A673 (cell line): ENCODE measurements at regions not wholly inside any gene's neighbourhood (a gene's known extent, or its start where the extent isn't known, plus 50 kb on each side); places are given as distances from the start of the nearest gene placed in this dataset.

ENCODE experiments used
- BruUV-seq: library from RNA; stranded (reverse); fragments of 400-500 nt; replicated peaks from 2 replicates; lab custom pipeline; 2021; lab: Mats Ljungman, UMichigan
- CTCF ChIA-PET: fragments of 300-600 bp; sonication (Branson Sonifier 250); formaldehyde crosslinking; loops from one replicate; lab custom pipeline; 2022; ENCODE audit warnings: antibody characterized with exemption; lab: Charles Lee
- POLR2A ChIA-PET: fragments of 300-600 bp; sonication (Branson Sonifier 250); formaldehyde crosslinking; loops from one replicate; lab custom pipeline; 2022; ENCODE audit warnings: antibody characterized with exemption; ENCODE audit not compliant: low non-redundant PET; lab: Charles Lee
- DNase-seq: peaks from one replicate; pipeline ENCODE4 v3.0.0-alpha.2; 2015; ENCODE audit warnings: low spot score
- H3K27ac ChIP-seq: fragments of 200-600 bp; sonication (generic); 2 replicates; pipeline ENCODE4 v1.5.1; 2016; ENCODE audit warnings: mixed run types, low read depth, mild to moderate bottlenecking, mixed read lengths, antibody characterized with exemption, low read length; ENCODE audit not compliant: poor library complexity, severe bottlenecking
- H3K27me3 ChIP-seq: fragments of 200-600 bp; sonication (generic); replicated peaks from 2 replicates; pipeline ENCODE4 v1.6.1; 2017; ENCODE audit warnings: mixed run types, low read depth, mild to moderate bottlenecking, mixed read lengths, antibody characterized with exemption, low read length; ENCODE audit not compliant: insufficient read depth, poor library complexity
- H3K36me3 ChIP-seq: fragments of 200-600 bp; sonication (generic); 2 replicates; pipeline ENCODE4 v1.6.1; 2016; ENCODE audit warnings: mixed run types, mild to moderate bottlenecking, mixed read lengths, antibody characterized with exemption, low read length; ENCODE audit not compliant: insufficient read depth, poor library complexity, severe bottlenecking
- H3K4me1 ChIP-seq: fragments of 200-600 bp; sonication (generic); 2 replicates; pipeline ENCODE4 v1.6.1; 2017; ENCODE audit warnings: mixed run types, mild to moderate bottlenecking, mixed read lengths, antibody characterized with exemption, low read length; ENCODE audit not compliant: insufficient read depth, poor library complexity, severe bottlenecking
- H3K4me3 ChIP-seq: fragments of 200-600 bp; sonication (generic); 2 replicates; pipeline ENCODE4 v1.5.1; 2016; ENCODE audit warnings: low read depth, mixed run types, mild to moderate bottlenecking, mixed read lengths, low read length; ENCODE audit not compliant: poor library complexity, severe bottlenecking
- H3K9me3 ChIP-seq: fragments of 200-600 bp; sonication (generic); 2 replicates; pipeline ENCODE4 v1.6.1; 2016; ENCODE audit warnings: mixed run types, low read depth, mild to moderate bottlenecking, mixed read lengths, antibody characterized with exemption, low read length; ENCODE audit not compliant: poor library complexity, severe bottlenecking
- CTCF ChIP-seq: fragments of 300-800, 200-600 bp; sonication (generic); conservative IDR thresholded peaks from 2 replicates; pipeline ENCODE4 v1.5.1; 2017; ENCODE audit warnings: low read depth, mild to moderate bottlenecking, antibody characterized with exemption, low read length, moderate library complexity, mixed read lengths
- EZH2 ChIP-seq: fragments of 200-600 bp; sonication (generic); IDR thresholded peaks from 2 replicates; pipeline ENCODE4 v1.6.1; 2017; ENCODE audit warnings: borderline replicate concordance, low read depth, mild to moderate bottlenecking, mixed read lengths, antibody characterized with exemption, low read length; ENCODE audit not compliant: poor library complexity, severe bottlenecking
- intact Hi-C: fragments of 100-400 bp; cut with micrococcal nuclease; formaldehyde crosslinking; loops from one replicate; pipeline ENCODE4 v1.10.0; 2022; ENCODE audit not compliant: unreplicated experiment

DNA sequence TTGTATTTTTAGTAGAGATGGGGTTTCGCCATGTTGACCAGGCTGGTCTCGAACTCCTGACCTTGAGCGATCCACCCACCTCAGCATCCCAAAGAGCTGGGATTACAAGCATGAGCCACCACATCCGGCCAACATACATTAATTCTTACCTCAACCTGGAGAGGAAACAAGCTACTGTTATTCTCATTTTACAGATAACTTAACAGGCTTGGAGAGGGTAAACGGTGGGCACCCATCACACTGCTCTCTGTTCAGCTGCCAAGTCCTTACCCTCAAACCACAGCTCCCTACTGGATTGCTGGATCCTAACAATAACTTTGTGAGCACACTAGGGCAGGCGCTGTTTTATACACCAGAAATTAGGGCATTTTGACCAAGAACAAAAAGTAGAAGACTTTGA, 93.6 kb upstream of the BARHL2 start:
- no peaks in the 10 kb centered on the region for H3K36me3 ChIP-seq
- ChIA-PET CTCF (no interaction called here), POLR2A (no interaction called here)
- TF ChIP-seq EZH2 (no peak), CTCF (no peak)
- H3K27ac ChIP-seq: no peak overlapping the region
- H3K4me1 ChIP-seq: no peaks in the 10 kb centered on the region
- no peaks in the 10 kb centered on the region for H3K9me3 ChIP-seq
- BruUV-seq: no TSS peak
- no peak overlapping the region for H3K4me3 ChIP-seq
- DNase-seq: no peak
- no peaks in the 10 kb centered on the region for H3K27me3 ChIP-seq
- intact Hi-C loops: no loop called here

DNA sequence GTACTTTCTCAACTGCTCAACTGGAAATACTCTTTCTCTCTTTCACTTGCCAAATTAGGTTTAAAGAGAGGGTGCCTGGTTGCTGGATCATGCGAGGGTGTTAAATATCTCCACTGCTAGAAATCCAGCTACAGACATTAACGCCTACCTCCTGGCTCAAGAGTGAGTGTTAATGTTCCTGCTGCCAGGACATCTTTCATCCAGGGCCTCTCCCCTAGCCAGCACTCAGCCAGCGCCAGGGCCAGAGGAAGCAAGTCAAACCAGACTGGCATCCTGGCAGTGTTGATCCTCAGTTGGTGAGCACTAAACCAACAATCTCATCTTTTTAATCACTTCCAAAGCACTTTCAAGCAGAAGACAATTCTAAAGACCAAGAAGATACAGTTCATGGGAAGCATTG, 92.9 kb upstream of the BARHL2 start:
- Histone ChIP-seq H3K9me3 (no peaks in the 10 kb centered on the region), H3K36me3 (no peaks in the 10 kb centered on the region), H3K4me1 (no peaks in the 10 kb centered on the region), H3K4me3 (no peak overlapping the region), H3K27ac (no peak overlapping the region), H3K27me3 (no peaks in the 10 kb centered on the region)
- BruUV-seq: no TSS peak
- intact Hi-C loops: no loop called here
- DNase-seq: no peak
- POLR2A ChIA-PET: no interaction called here
- CTCF ChIA-PET: no interaction called here
- no peak for TF ChIP-seq EZH2
- TF ChIP-seq CTCF: no peak

DNA sequence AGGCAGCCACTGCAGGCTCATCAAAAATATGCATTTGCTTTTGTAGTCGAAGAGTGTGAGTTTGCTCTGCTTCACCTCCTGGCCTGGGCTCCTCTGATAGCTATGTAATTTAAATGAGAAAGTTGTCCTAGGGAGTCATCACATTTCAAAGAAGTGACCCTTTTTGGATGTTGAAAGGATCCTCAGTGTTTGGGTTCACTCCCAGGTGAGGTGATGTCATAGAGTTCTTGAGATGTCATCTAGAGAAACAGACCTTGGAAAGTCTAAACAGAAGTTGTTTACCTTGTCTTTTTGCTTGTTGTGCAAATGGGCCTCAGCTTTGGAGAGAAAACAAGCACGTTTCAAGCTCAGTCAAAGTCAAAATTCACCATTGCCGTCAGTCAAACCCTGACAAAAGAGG, 92.0 kb upstream of the BARHL2 start:
- intact Hi-C loops: no loop called here
- Histone ChIP-seq H3K27ac (no peak overlapping the region), H3K9me3 (no peaks in the 10 kb centered on the region), H3K4me3 (no peak overlapping the region), H3K36me3 (no peaks in the 10 kb centered on the region), H3K4me1 (no peaks in the 10 kb centered on the region), H3K27me3 (no peaks in the 10 kb centered on the region)
- ChIA-PET CTCF (no interaction called here), POLR2A (no interaction called here)
- TF ChIP-seq CTCF (no peak), EZH2 (no peak)
- DNase-seq: no peak
- BruUV-seq: no TSS peak

DNA sequence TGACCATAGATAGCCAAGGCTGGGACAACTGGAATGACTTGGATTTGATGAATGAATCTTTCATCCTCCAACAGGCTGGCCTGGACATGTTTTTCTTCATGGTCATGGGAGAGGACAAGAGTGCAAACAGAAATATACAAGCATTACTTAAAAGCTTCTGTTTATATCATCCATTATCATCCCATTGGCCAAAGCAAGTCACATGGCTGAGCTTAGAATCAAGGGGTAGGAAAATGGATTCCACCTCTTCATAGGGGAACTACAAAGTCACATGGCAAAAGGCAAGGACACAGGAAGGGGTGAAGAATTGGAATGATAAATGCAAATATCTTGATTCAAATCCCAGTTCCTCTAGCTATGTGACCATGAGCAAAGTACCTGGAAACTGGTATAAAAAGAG, 90.2 kb upstream of the BARHL2 start:
- H3K27ac ChIP-seq: no peak overlapping the region
- no peaks in the 10 kb centered on the region for H3K9me3 ChIP-seq
- no peaks in the 10 kb centered on the region for H3K36me3 ChIP-seq
- H3K4me3 ChIP-seq: no peak overlapping the region
- TF ChIP-seq CTCF (no peak), EZH2 (no peak)
- no TSS peak for BruUV-seq
- CTCF ChIA-PET: no interaction called here
- no peak for DNase-seq
- H3K27me3 ChIP-seq: no peaks in the 10 kb centered on the region
- POLR2A ChIA-PET: no interaction called here
- intact Hi-C loops: no loop called here
- no peaks in the 10 kb centered on the region for H3K4me1 ChIP-seq
